HCT116 (cell line): ENCODE measurements at regions not wholly inside any gene's neighbourhood (a gene's known extent, or its start where the extent isn't known, plus 50 kb on each side); places are given as distances from the start of the nearest gene placed in this dataset.

ENCODE experiments used
- ATAC-seq: fragments of 200-7000 bp; cut with Tn5 transposase; 2 replicates; pipeline ENCODE4 v1.9.1; 2020; ENCODE audit warnings: mild to moderate bottlenecking, moderate library complexity
- BruUV-seq: library from RNA; stranded (reverse); fragments of 400-500 nt; replicated peaks from 2 replicates; lab custom pipeline; 2021; lab: Mats Ljungman, UMichigan
- CTCF ChIA-PET: fragments of 300-600 bp; sonication (Branson Sonifier 250); formaldehyde crosslinking; loops from one replicate; lab custom pipeline; 2021; ENCODE audit warnings: antibody characterized with exemption; lab: Charles Lee
- POLR2A ChIA-PET: fragments of 300-600, 350-600 bp; sonication (Branson Sonifier 250); formaldehyde crosslinking; loops from one replicate; lab custom pipeline; 2021; ENCODE audit warnings: antibody characterized with exemption; lab: Charles Lee
- RAD21 ChIA-PET, 2 experiments: fragments of 300-600 bp; sonication (Branson Sonifier 250); formaldehyde crosslinking; loops; one replicate each; lab custom pipeline; 2023; ENCODE audit warnings: low total read pairs in 2 of 2; ENCODE audit not compliant: uncharacterized antibody in 2 of 2, unreplicated experiment in 2 of 2, low non-redundant PET in 1 of 2; lab: Charles Lee
- DNase-seq: peaks from one replicate; pipeline ENCODE4 v3.0.0-alpha.2; 2010; ENCODE audit warnings: low read depth, low spot score
- H2AFZ ChIP-seq: fragments of 200-600 bp; shearing (Covaris generic), sonication (generic); 2 replicates; pipeline ENCODE4 v1.6.1; 2017; ENCODE audit warnings: low read depth, mixed run types, mixed read lengths, antibody characterized with exemption, low read length; ENCODE audit not compliant: poor library complexity, severe bottlenecking
- H3K27ac ChIP-seq: 2 replicates; pipeline ENCODE4 v1.5.1; 2012; ENCODE audit warnings: low read depth, low read length
- H3K27me3 ChIP-seq: fragments of 200-600 bp; sonication (generic); 2 replicates; pipeline ENCODE4 v1.6.1; 2016; ENCODE audit warnings: mixed run types, low read length, mixed read lengths; ENCODE audit not compliant: insufficient read depth
- H3K36me3 ChIP-seq, 2 experiments: fragments of 200-500 bp in 1 of 2; fragments of 200-600 bp in 1 of 2; sonication (Bioruptor generic) in 1 of 2; sonication (generic) in 1 of 2; 2 replicates each; pipeline versions ENCODE4 v1.5.1 to v1.6.1; 2014 to 2016; ENCODE audit warnings: low read length in 2 of 2, inconsistent platforms in 1 of 2, mixed read lengths in 1 of 2, mixed run types in 1 of 2; ENCODE audit not compliant: insufficient read depth in 2 of 2, control insufficient read depth in 1 of 2
- H3K4me1 ChIP-seq, 2 experiments: fragments of 200-600 bp in 1 of 2; sonication (generic) in 1 of 2; 2 replicates each; pipeline versions ENCODE4 v1.5.1 to v1.6.1; 2012 to 2017; ENCODE audit warnings: low read length in 2 of 2, inconsistent platforms in 1 of 2, mild to moderate bottlenecking in 1 of 2, mixed read lengths in 1 of 2, mixed run types in 1 of 2, moderate library complexity in 1 of 2; ENCODE audit not compliant: insufficient read depth in 2 of 2, control insufficient read depth in 1 of 2
- H3K4me2 ChIP-seq: fragments of 200-600 bp; sonication (generic); 2 replicates; pipeline ENCODE4 v1.6.1; 2017; ENCODE audit warnings: mixed run types, low read length, mixed read lengths
- H3K4me3 ChIP-seq, 2 experiments: fragments of 200-600 bp in 1 of 2; sonication (generic) in 1 of 2; replicated peaks in 1 of 2; 2 replicates each; pipeline ENCODE4 v1.5.1; 2011 to 2016; ENCODE audit warnings: low read length in 2 of 2, control low read depth in 1 of 2, low read depth in 1 of 2, mild to moderate bottlenecking in 1 of 2, mixed read lengths in 1 of 2, mixed run types in 1 of 2
- H3K79me2 ChIP-seq: fragments of 200-600 bp; sonication (generic); 2 replicates; pipeline ENCODE4 v1.6.1; 2017; ENCODE audit warnings: mild to moderate bottlenecking, mixed run types, low read length, moderate library complexity, mixed read lengths; ENCODE audit not compliant: insufficient read depth
- H3K9ac ChIP-seq: fragments of 200-600 bp; sonication (generic); 2 replicates; pipeline ENCODE4 v1.6.1; 2016; ENCODE audit warnings: low read length, mixed read lengths
- H3K9me2 ChIP-seq: fragments of 200-600 bp; sonication (generic), shearing (Covaris generic); 2 replicates; pipeline ENCODE4 v1.6.1; 2017; ENCODE audit warnings: mixed run types, mild to moderate bottlenecking, moderate library complexity; ENCODE audit not compliant: insufficient read depth
- H3K9me3 ChIP-seq, 2 experiments: fragments of 200-500 bp in 1 of 2; fragments of 200-600 bp in 1 of 2; sonication (Bioruptor generic) in 1 of 2; sonication (generic) in 1 of 2; 2 replicates each; pipeline ENCODE4 v1.6.1; 2014 to 2017; ENCODE audit warnings: low read length in 2 of 2, mixed read lengths in 2 of 2, inconsistent platforms in 1 of 2, low read depth in 1 of 2, mild to moderate bottlenecking in 1 of 2, mixed run types in 1 of 2, moderate library complexity in 1 of 2; ENCODE audit not compliant: control insufficient read depth in 1 of 2, insufficient read depth in 1 of 2
- H4K20me1 ChIP-seq: fragments of 200-600 bp; sonication (generic), shearing (Covaris generic); 2 replicates; pipeline ENCODE4 v1.6.1; 2017; ENCODE audit warnings: mixed run types, mild to moderate bottlenecking, moderate library complexity; ENCODE audit not compliant: insufficient read depth
- CBX3 ChIP-seq: IDR thresholded peaks from 2 replicates; pipeline ENCODE4 v1.6.1; 2012; ENCODE audit warnings: low read depth
- CEBPB ChIP-seq: IDR thresholded peaks from 2 replicates; pipeline ENCODE4 v1.6.1; 2012; ENCODE audit warnings: low read depth
- ELF1 ChIP-seq: IDR thresholded peaks from 2 replicates; pipeline ENCODE4 v1.6.1; 2012; ENCODE audit warnings: low read depth, borderline replicate concordance
- FOSL1 ChIP-seq: IDR thresholded peaks from 2 replicates; pipeline ENCODE4 v1.6.1; 2012; ENCODE audit warnings: low read depth
- POLR2AphosphoS5 ChIP-seq: IDR thresholded peaks from 2 replicates; pipeline ENCODE4 v1.6.1; 2011; ENCODE audit warnings: mild to moderate bottlenecking, low read depth, low read length, moderate library complexity
- SIN3A ChIP-seq: IDR thresholded peaks from 2 replicates; pipeline ENCODE4 v1.6.1; 2012; ENCODE audit warnings: low read depth
- SP1 ChIP-seq: IDR thresholded peaks from 2 replicates; pipeline ENCODE4 v1.6.1; 2012; ENCODE audit warnings: low read depth
- ZFX ChIP-seq: fragments of 450-650 bp; IDR thresholded peaks from 2 replicates; pipeline ENCODE4 v1.6.1; 2017
- intact Hi-C: fragments of 100-400 bp; cut with micrococcal nuclease; formaldehyde crosslinking; loops from 2 replicates; pipeline ENCODE4 v1.10.0; 2022
- TF ChIP-seq, protein P1 (sequence below): IDR thresholded peaks from 2 replicates; pipeline ENCODE4 v1.6.1; 2012; ENCODE audit warnings: low read depth

DNA sequence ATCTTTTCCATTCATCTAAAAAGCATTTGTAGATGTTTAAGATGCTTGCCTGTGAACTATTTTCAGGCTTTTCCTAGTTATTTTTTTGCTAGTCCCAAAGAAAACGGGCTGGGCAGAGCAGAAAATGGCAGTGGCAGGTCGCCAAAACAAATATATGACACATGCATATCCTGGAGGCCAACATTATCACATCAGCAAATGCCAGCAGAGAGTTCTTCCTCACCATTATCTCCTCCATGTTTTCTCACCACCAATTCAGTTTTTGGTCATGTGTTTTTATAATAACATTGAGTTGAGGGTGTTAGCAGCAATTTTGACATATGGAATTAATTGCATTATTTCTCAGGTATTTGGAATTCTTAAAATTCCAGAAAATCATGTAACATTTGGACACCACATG lies 97.9 kb upstream of the EOLA2 start:
- peak overlapping the region; percentile 60 for H3K27ac ChIP-seq
- H3K9me3 ChIP-seq: no peaks in the 10 kb centered on the region
- peak overlapping the region; percentile 58 for H3K4me2 ChIP-seq
- peak; percentile 55 for ATAC-seq
- CTCF ChIA-PET: no interaction called here
- no peaks in the 10 kb centered on the region for H4K20me1 ChIP-seq
- H3K79me2 ChIP-seq: no peaks in the 10 kb centered on the region
- no peak for DNase-seq
- H3K9me2 ChIP-seq: no peaks in the 10 kb centered on the region
- RAD21 ChIA-PET: no interaction called here
- H3K27me3 ChIP-seq: no peaks in the 10 kb centered on the region
- TF ChIP-seq ELF1 (no peak), CEBPB (no peak), FOSL1 (peak; percentile 34; the same call in 1 of the 2 replicates), ZFX (no peak), SP1 (peak; percentile 36; the same call in 1 of the 2 replicates), SIN3A (0 out of 2 replicates have a peak, but pooled peaks have one; percentile 31), POLR2AphosphoS5 (0 out of 2 replicates have a peak, but pooled peaks have one; percentile 24), CBX3 (0 out of 2 replicates have a peak, but pooled peaks have one; percentile 37)
- TF ChIP-seq, protein P1, sequence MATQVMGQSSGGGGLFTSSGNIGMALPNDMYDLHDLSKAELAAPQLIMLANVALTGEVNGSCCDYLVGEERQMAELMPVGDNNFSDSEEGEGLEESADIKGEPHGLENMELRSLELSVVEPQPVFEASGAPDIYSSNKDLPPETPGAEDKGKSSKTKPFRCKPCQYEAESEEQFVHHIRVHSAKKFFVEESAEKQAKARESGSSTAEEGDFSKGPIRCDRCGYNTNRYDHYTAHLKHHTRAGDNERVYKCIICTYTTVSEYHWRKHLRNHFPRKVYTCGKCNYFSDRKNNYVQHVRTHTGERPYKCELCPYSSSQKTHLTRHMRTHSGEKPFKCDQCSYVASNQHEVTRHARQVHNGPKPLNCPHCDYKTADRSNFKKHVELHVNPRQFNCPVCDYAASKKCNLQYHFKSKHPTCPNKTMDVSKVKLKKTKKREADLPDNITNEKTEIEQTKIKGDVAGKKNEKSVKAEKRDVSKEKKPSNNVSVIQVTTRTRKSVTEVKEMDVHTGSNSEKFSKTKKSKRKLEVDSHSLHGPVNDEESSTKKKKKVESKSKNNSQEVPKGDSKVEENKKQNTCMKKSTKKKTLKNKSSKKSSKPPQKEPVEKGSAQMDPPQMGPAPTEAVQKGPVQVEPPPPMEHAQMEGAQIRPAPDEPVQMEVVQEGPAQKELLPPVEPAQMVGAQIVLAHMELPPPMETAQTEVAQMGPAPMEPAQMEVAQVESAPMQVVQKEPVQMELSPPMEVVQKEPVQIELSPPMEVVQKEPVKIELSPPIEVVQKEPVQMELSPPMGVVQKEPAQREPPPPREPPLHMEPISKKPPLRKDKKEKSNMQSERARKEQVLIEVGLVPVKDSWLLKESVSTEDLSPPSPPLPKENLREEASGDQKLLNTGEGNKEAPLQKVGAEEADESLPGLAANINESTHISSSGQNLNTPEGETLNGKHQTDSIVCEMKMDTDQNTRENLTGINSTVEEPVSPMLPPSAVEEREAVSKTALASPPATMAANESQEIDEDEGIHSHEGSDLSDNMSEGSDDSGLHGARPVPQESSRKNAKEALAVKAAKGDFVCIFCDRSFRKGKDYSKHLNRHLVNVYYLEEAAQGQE: no peak
- peak overlapping the region; percentile 73 for H2AFZ ChIP-seq
- peak overlapping the region in 1 of 2 experiments; percentile 16; a peak in 1 of 4 replicates for H3K4me3 ChIP-seq
- intact Hi-C loops: loop anchor here (10.0 kb wide), 1 partner anchor 329 kb away; the partner anchor contains the start of gene MAMLD1
- no peaks in the 10 kb centered on the region for H3K36me3 ChIP-seq
- peak overlapping the region; percentile 31 for H3K9ac ChIP-seq
- POLR2A ChIA-PET: no interaction called here
- no TSS peak for BruUV-seq
- peaks cover 36 to 59% of the 10 kb centered on the region in 2 experiments for H3K4me1 ChIP-seq
